ENCODE measurements at regions not wholly inside any gene's neighbourhood (a gene's known extent, or its start where the extent isn't known, plus 50 kb on each side); places are given as distances from the start of the nearest gene placed in this dataset.

DNA sequence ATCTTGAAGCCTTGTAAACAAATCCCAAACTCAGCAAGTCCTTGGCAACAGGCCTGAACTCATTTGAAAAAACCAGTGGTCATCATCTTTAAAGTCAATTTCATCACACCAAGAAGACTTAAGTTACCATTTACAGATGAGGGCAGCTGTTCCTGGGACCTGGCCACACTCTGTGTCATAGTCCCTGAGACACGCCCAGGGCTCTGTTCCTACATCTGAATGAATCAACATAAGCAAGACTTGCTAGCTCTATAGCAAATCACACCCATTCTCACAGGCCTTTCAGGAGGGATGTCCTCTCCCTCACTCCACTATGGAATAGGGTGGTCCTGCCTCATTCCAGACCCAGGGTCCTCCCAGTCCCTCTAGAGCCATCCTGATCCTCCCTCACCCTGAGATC is 142.8 kb downstream of the NSG2 start:
- TF ChIP-seq CTCF (conservative IDR thresholded peaks at IDR 0.05 in 1 of 2, IDR thresholded peaks at IDR 0.05 in 1 of 2; ENCODE audit: low read depth in 1 of 2, low read length in 2 of 2): no peak
- no peak for TF ChIP-seq EZH2 (IDR thresholded peaks at IDR 0.05; ENCODE audit: low read length, missing control alignments)
